HFF-Myc (cell line): ENCODE measurements at regions not wholly inside any gene's neighbourhood (a gene's known extent, or its start where the extent isn't known, plus 50 kb on each side); places are given as distances from the start of the nearest gene placed in this dataset.

Source experiments
- DNase-seq: peaks from one replicate; pipeline ENCODE4 v3.0.0-alpha.2; 2011; ENCODE audit warnings: low read depth; ENCODE audit errors: extremely low read depth
- H3K4me3 ChIP-seq: replicated peaks from 2 replicates; pipeline ENCODE4 v1.5.1; 2011; ENCODE audit warnings: low read depth, mild to moderate bottlenecking, control low read depth, low read length
- CTCF ChIP-seq: IDR thresholded peaks from 2 replicates; pipeline ENCODE4 v1.5.1; 2012; ENCODE audit warnings: mild to moderate bottlenecking, low read depth, low read length, control low read depth; ENCODE audit errors: missing control alignments

DNA sequence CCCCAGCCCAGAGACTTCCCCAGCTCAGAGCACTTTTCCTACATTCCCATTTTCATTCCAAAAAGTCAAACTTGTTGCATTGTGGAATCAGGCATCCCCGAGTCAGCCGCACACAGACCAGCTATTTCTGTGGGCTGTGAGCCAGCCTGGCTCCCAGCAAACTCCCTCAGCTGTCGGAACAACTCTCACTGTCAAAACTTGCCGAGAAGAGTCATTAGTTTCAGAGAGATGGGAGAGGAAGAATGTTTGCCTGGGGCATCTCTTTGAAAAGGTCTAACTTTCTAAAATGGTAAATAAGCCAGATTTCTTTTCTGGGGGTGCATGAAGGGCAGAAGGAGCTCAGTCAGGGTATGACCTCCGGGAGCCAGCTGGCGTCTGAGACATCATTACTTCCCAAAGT is 280.0 kb downstream of the TMEM114 start:
- no peak for DNase-seq
- no peak overlapping the region for H3K4me3 ChIP-seq
- TF ChIP-seq CTCF = no peak

DNA sequence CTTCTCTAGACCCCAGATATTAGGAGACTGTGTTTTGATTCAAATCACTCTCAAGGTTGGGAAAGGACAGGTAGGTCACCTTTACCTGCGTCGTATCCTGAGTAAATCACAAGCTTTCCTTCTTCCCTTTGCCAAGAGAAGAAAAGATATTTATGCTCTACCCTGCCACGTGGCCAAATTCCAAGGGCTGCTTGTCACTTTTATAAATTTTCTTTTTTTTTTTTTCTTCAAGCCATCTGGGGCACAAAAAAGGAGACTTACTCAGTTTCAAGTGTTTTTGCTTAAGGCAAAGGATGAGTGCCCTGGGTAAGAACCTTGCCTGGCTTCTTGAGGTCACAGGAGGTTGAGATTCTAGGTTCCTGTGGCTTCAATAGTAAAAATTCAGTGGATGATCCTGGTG is 285.1 kb downstream of the TMEM114 start:
- no peak for TF ChIP-seq CTCF
- DNase-seq = no peak
- no peak overlapping the region for H3K4me3 ChIP-seq

DNA sequence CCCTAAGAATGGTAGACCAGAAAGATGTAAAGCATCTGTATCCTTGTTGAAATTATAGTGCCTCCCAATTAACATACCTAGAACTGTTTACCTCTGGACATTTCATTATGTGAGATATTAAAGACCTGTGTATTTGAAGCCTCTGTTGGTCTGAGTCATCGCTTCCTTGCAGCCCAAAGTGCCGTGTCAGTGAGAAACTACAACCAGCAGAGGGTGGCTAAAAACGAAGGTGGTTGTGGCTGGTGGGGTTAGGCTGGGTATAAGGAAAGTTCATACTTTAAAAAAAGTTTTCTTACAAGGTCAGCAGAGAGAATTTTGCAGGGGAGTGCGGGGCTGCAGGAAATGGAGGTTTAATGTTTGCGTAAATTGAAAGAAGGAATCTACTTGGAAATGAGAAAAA is 290.7 kb downstream of the TMEM114 start:
- no peak for DNase-seq
- TF ChIP-seq CTCF = no peak
- H3K4me3 ChIP-seq = no peak overlapping the region

GRCh38 chr16:8295513-8296237 is 294.6 kb downstream of the TMEM114 start:
- TF ChIP-seq CTCF = no peak
- no peak overlapping the region for H3K4me3 ChIP-seq
- DNase-seq = no peak

- TF ChIP-seq CTCF = no peak
- H3K4me3 ChIP-seq = no peak overlapping the region
- no peak for DNase-seq
Observed at GRCh38 chr16:8293413-8293812, 296.9 kb downstream of the TMEM114 start.

- TF ChIP-seq CTCF = no peak
- no peak overlapping the region for H3K4me3 ChIP-seq
- DNase-seq = no peak
Observed at GRCh38 chr16:8292271-8292670, 298.0 kb downstream of the TMEM114 start.

GRCh38 chr16:8286348-8286747 is 304.0 kb downstream of the TMEM114 start:
- no peak for DNase-seq
- no peak for TF ChIP-seq CTCF
- no peak overlapping the region for H3K4me3 ChIP-seq
